GM10248 (cell line): ENCODE measurements at regions not wholly inside any gene's neighbourhood (a gene's known extent, or its start where the extent isn't known, plus 50 kb on each side); places are given as distances from the start of the nearest gene placed in this dataset.

Experiments used
- CTCF ChIA-PET: fragments of 300-600 bp; sonication (Branson Sonifier 250); formaldehyde crosslinking; extraction: SDS; loops from one replicate; lab custom pipeline; 2021; ENCODE audit warnings: antibody characterized with exemption; lab: Yijun Ruan, JAX
- POLR2A ChIA-PET: fragments of 350-650 bp; sonication (Branson Sonifier 250); formaldehyde crosslinking; extraction: SDS; loops from one replicate; lab custom pipeline; 2020; ENCODE audit warnings: antibody characterized with exemption; lab: Yijun Ruan, JAX
- DNase-seq: peaks from one replicate; pipeline ENCODE4 v3.0.0; 2012; ENCODE audit errors: extremely low spot score
- CTCF ChIP-seq: IDR thresholded peaks from 2 replicates; pipeline ENCODE4 v1.5.1; 2012; ENCODE audit warnings: mild to moderate bottlenecking, low read depth; ENCODE audit errors: extremely low read depth, missing control alignments, control extremely low read depth

DNA sequence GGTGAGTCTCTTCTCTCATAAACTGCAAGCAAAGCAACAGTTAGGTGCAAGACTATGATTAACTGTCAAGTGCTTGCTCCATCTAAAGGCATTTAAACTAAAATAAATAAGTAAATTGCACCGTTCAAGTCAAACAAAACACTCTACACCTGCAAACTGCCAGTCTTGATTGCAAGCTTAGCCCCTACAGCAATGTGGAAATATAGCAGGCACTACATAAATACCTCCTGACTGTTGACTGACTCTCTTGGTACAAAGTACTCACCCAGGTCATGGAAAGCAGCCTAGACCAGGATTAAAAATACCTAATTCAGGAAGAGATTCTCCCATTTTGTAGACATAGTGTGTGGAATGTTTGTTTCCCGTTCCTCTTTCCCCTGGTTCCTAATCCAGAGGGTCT lies 176.6 kb upstream of the KLHL29 start:
- CTCF ChIA-PET: interaction anchor here (2.6 kb wide), 1 partner anchor 9 kb away, joined by 12 read pairs; no protein-coding TSS in a partner anchor
- no peak for DNase-seq
- POLR2A ChIA-PET: no interaction called here
- TF ChIP-seq CTCF: no peak

GRCh38 chr2:23209059-23209458 lies 175.9 kb upstream of the KLHL29 start:
- ChIA-PET POLR2A (no interaction called here), CTCF (interaction anchor here (2.6 kb wide), 1 partner anchor 9 kb away, joined by 12 read pairs; no protein-coding TSS in a partner anchor)
- DNase-seq: no peak
- TF ChIP-seq CTCF: no peak

DNA sequence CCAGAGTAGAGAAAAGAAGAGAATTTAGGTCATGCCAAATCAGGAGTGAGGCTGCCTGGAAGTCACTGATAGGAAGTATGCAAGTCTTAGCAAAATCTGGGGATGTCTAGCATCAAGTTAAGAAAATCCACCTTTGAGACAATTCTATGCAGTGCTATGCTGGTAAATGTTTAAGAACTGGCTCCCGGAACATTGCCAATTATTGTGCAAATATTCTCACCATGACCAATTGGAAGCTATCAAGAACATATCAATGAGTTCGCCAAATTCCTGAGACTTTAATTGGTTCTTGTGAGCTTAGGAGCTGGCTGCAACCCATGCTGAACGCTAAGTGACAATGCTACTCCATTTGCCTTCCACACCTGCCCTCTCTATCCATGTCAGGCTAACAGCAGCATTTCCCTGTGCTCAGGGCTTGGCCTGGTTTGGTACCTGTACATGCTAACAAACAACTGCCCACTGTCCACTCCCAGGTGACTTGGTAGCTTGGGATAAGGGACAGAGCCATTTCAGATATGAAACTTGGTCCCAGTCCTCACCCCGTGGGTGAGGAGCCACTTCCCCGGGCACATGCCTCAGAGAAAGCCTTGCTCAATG lies 172.9 kb upstream of the KLHL29 start:
- POLR2A ChIA-PET: no interaction called here
- no peak for TF ChIP-seq CTCF
- CTCF ChIA-PET: interaction anchor here (1.6 to 2.2 kb wide), 3 partner anchors 10 to 18 kb away, joined by 4 to 11 read pairs (median 5); no protein-coding TSS in a partner anchor
- DNase-seq: no peak

GRCh38 chr2:23213196-23213595 lies 171.8 kb upstream of the KLHL29 start:
- CTCF ChIA-PET: interaction anchor here (1.6 to 2.2 kb wide), 2 partner anchors 9 to 15 kb away, joined by 4 to 11 read pairs; no protein-coding TSS in a partner anchor
- POLR2A ChIA-PET: no interaction called here
- no peak for DNase-seq
- TF ChIP-seq CTCF: no peak

- no peak for TF ChIP-seq CTCF
- CTCF ChIA-PET: interaction anchor here (0.7 kb wide), 1 partner anchor 31 kb away, joined by 3 read pairs; no protein-coding TSS in a partner anchor
- no peak for DNase-seq
- POLR2A ChIA-PET: no interaction called here
Observed at GRCh38 chr2:23215016-23215415, 170.0 kb upstream of the KLHL29 start.

DNA sequence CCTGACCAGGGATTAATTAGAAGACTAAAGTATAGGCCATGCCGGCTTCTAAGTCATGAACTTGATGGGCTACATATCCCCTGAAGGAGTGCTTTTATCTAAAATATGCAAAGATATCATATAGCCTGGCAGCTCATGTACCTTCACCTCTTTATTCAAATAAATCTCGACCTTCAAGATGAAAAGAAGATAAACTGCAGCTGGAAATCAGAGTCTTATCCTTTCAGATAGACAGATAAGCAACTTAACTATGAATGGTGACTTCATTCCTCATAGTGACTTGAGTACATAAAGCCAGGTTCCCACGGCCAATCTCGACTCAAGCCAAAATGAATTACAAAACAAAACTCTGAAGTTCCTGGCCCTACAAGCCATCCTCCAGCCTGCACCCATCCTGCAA lies 165.3 kb upstream of the KLHL29 start:
- CTCF ChIA-PET: interaction anchor here (0.8 kb wide), 1 partner anchor 20 kb away, joined by 3 read pairs; no protein-coding TSS in a partner anchor
- DNase-seq: no peak
- POLR2A ChIA-PET: no interaction called here
- no peak for TF ChIP-seq CTCF
